HG03060 (cell line): ENCODE measurements at regions not wholly inside any gene's neighbourhood (a gene's known extent, or its start where the extent isn't known, plus 50 kb on each side); places are given as distances from the start of the nearest gene placed in this dataset.

Experiments used
- ATAC-seq: cut with Tn5 transposase; IDR thresholded peaks from one replicate; pipeline ENCODE4 v1.9.1; 2021; ENCODE audit warnings: low read depth, moderate number of reproducible peaks; ENCODE audit not compliant: unreplicated experiment

DNA sequence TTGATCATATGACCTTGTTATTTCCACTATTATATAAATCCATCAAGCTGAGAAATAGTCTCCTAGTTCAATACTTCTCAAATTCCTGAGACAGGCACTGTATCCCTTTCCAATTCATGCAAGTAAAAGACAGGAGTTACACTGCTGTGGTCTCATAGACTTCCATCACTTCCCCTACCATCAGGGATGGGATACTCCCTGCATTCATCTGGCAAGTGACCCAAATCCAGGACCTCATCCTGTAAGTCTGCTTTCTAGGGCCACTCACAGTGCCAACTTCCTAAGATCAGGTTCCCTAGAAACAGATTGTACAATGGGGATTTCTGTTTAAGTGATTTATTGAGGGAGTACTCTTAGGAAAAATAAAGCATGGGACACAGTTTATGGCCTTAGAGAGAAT, 424.0 kb upstream of the CDH7 start:
- no peak for ATAC-seq

DNA sequence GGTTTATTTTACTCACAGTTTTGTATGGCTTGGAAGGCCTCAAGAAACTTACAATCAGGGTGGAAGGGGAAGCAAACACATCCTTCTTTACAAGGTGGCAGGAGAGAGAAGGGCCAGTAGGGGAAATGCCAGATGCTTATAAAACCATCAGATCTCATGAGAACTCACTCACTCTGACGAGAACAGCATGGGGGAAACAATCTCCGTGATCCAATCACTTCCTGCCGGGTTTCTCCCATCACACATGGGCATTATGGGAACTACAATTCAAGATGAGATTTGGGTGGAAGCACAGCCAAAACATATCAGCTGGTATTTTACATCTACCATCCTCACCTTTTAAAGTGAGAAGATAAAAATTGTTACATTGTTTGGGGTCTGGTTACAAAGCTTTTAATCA, 427.9 kb upstream of the CDH7 start:
- ATAC-seq = no peak

DNA sequence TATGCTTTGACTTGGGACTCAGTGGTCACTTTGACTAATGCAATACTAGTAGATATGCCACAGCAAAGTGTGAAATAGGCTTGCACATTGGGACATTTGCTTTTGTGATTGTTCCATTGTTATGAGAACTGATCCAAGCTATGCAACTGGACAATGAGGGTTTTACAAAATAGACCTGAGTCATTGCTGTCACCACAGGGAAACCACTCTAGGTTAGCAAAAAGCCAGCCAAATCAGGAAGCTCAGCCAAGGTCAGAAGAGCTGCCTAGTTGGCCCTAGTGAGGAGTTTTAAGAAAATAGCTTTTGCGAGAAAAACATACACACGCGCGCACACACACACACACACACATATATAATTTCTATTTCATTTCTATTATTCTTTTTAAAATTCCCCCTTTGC, 452.4 kb upstream of the CDH7 start:
- ATAC-seq = no peak

DNA sequence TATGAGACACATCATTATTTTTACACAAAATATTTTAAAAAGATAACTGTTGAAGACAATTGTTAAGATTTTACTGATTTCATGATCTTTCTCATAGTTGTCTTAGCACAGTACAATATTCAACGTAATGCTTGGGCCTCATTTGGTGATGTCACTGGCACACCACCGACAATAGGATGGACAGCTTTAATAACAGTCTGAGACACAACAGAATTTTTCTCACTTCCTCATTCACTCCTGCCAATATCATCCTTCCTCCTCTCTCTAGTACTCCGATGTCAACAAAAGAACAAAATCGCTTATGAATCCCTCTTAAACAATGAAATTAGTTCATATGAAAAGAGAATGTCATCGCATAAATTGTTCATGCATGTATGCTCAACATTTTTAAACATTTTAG, 461.9 kb upstream of the CDH7 start:
- no peak for ATAC-seq

DNA sequence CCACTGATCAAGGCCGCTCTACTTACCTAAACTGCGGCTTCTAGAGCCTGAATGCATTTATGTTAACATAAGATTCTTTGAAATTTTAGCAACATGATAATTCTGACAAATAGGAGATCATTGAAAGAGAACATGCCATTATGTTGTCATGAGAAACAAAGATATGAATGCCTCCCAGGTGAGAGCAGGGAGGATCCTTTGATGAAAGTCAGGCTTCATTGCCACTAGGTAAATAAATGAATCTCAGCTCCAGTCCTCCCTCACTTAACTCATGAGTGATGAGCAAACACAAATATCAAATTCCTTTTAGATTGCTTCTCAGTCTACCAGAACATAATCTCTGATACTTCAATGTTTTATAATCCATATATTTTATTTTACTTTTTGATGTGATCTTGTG, 463.2 kb upstream of the CDH7 start:
- no peak for ATAC-seq

DNA sequence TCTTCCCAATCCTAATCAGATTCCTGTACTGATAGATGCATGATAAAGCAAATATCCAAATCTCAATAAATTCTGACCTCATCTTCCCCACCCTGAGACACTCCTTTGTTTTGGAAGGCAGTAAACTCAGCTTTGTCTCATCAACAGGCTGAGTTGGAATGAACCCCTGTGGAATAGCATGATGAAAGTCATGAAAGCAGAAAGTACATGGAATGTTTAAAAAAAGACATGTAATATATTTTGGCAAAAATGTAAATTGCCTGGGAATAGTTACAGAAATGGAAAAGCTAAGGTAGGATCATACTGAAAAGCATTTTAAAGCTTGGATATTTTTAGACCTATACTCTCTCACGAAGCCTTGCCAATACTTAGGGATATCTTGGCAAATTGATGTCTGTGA, 468.7 kb upstream of the CDH7 start:
- no peak for ATAC-seq

DNA sequence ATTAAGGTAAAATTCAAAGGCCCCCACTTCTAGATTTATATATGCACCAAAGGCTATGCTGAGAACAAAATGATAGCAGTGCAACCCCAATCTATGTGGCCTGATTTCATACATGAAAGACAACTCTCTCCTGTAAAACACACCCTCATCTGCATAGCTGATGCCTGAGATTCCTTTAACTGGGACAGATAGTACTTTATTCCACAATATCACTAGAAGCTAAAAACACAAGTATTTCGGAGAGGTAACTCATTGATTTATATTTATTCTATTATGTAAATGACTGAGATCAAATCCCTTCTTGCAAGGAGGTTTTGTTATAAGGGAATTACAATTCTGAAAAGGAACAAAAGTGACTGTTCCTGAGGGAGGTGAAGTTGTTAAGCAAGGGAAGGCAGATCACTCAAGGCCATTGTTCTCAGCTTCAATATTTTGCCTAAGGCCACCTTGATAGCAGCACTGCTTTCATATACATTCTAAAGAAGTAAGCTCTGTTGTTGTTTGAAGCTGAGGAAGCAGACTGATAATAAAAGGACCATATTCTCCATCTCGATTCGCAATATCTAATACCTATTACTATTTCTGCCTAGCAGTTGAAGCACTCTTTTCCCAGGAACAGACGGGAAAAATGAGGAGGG, 471.0 kb upstream of the CDH7 start:
- ATAC-seq = no peak

DNA sequence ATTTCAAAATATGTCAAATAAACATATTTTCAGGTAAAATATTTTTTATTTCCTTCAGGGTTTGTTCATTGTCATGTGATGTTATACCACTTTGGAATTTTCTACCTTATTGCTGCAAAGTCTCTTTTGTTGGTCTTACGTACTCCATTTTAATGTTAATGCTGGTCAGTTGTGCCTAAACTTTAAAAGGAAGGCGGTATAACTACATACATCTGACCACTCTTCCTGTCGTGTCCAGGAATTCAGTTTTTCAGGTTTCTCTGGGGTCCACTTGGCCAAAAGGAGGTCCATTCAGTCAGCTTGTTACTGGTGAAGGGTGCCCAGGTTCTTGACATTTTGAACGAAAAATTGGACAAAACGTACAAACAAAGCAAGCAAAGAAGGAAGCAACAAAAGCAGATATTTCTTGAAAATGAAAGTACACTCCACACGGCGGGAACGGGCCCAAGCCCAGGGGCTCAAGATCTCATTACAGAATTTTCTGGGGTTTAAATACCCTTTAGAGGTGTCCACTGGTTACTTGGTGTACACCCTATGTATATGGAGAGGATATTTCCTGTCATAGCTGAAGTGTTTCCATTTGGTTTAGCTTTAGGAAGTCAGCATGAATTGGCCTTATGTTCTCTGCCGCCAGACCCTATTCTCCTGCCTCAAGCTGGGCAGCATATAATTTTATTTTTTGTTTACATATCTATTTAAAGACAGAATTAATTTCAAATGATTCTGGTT, 471.7 kb upstream of the CDH7 start:
- no peak for ATAC-seq

DNA sequence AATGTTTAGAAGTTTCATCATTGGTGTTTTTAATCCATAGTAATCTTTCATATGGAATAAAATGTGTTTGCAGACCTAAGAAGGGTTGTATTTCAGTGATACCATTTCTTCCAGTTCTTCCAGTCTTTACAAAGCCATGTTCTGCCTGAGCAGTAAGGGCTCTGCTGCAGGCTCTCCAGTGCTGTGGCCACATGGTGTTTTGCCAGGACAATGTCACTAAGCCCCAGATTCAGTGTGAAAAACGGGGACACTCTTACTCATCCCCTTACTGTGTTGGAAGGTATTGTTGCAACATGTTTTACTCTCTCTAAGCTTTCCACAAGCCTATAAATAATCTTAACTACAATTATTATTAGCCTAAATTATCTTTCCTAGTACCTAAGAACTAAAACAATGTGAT, 481.4 kb upstream of the CDH7 start:
- no peak for ATAC-seq

DNA sequence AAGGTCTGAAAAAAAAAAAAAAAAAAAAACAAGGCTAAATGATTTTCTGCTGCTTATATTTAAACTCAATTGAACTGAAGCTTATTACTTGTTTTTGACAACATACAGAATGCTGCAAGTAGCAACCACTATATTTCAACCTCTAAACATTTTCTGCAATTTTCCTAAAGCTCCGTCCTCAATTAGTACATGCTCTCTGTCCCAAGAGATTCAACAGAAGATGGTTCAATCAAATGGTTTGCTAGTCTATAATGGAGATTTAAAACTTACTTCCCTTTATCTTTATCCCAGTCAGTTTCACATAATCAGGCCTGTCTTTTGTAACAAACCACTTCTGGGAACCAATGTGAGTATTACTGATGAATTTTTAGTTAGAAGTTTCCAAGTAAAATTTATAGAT, 485.1 kb upstream of the CDH7 start:
- ATAC-seq = no peak

DNA sequence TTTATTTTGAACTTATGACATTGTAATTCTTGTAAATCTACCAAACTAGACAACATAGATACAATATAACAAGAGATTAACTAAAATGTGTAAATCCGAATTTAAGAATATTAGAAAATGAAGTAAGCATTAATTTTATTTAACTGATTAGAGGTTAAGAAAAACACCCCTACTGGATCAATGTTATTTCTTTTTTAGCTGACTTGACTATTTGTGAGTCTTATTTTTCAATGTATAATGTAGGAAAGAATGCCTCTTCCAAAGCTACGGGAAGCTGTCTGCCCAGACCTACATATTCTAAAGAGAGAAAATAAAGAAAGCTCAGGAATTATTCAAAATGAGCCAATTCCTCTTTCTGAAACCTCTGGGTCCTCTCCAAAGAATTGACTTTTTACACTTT, 490.8 kb upstream of the CDH7 start:
- no peak for ATAC-seq

DNA sequence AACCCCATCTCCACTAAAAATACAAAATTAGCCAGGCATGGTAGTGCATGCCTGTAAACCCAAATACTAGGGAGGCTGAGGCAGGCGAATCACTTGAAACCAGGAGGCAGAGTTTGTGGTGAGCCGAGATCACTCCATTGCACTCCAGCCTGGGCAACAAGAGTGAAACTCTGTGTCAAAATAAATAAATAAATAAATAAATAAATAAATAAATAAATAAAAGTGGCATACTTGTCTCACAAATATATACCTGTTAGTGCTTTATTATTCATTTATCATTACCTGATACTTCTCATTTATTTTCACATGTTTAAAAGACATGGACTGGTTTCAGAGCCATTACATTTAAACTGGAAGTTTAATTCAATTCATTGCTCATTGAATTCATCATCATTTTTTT, 491.4 kb upstream of the CDH7 start:
- ATAC-seq = no peak

DNA sequence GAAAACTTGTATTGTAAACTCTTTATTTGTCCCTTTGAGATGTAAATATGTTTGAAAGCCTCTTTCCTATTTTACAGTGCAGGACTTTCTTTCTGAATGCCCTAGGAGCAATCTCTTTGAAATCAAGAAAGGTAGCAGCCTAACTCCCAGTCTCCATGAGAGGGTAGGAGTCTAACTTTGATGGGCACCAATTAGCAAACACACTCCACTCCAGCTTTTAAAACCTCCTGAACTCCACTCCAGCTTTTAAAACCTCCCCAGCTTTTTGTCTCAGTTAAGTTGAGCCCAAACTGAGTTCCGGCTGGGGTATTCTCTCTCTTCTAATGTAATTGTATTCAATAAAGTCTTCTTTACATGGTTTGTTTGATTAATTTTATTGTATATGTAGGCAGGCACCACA, 493.7 kb upstream of the CDH7 start:
- ATAC-seq = no peak

DNA sequence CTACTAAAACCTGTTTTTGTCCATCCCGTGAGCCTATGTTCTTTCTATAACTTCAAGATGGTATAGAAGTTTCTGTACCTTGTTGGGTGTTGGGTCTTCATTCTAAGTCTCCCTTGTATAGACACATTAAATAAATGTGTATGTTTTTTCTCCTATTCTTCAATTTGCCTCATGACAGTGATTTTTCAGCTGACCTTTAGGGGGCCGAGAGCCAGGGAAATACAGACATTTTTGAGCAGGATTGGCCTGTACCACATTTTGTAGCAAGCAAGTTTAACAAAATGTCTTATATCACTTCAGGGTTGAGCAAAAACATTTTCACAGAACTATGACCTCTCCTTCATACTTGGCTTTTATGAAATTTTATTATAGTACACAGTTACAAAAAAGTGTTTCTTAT, 495.4 kb upstream of the CDH7 start:
- ATAC-seq = no peak

DNA sequence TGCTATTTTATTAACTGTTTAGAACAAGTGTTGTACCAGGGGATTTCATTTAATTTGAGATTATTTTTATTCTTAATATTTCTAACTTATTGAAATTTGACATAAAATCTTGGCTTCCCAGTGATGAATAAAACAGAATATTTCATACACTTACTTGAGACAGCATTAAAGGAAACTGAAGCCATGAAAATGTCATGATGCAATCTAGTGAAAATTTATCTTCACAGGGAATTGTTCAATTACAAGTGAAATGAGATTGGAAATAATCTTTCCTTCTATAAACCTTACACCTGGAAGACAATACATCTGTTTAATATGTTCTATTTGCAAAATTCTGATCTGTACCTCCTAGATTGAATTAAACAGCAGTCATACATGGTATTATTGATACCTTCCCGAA, 511.0 kb upstream of the CDH7 start:
- ATAC-seq = no peak

DNA sequence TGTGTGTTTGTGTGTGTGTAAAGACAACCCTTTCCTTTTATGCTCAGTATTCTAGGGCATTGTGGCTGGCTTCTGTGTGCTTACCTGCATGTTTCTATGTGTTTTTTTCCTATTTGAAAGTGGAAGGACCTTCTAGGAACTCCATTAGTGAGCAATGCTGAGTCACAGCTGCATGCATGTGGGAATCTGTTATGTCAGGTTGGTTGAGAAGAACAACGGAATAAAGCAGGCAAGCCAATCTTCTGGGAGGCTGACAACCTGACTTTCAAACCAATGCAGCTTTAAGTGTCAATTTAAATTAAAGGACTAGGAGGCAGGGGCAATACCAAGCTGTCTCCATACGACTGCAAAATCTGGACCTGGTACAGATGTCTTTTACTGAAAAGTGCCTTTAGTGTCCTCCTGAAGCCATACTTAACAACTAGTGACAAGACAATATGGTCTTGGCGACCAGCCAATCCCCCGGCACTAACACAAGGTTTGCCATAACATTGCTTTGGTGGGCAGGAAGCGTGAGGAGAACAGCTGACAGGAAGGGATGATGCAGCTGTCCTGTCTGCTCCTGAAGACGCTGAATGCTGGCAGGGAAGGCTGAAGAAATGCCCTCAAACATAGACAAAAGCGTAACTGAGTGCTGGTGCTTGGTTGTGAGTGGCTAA, 514.7 kb upstream of the CDH7 start:
- no peak for ATAC-seq

DNA sequence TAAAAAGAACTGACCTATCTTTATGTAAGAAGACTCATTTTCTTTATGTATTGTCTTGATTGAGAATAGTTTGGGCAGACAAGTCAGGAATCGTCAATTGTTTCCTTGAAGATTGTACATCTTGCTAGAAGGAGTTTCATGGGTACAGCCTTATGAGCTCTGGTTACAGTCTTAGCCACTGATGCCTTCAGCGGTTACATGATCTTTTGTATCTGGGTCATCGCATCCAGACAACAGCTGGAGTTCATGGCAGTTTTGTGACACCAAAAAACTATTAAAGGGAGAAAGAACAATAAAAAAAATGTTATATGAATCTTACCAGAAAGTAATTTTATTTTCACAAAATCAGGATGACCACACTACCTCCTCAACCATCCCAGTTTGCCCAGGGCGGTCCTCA, 520.5 kb upstream of the CDH7 start:
- no peak for ATAC-seq

DNA sequence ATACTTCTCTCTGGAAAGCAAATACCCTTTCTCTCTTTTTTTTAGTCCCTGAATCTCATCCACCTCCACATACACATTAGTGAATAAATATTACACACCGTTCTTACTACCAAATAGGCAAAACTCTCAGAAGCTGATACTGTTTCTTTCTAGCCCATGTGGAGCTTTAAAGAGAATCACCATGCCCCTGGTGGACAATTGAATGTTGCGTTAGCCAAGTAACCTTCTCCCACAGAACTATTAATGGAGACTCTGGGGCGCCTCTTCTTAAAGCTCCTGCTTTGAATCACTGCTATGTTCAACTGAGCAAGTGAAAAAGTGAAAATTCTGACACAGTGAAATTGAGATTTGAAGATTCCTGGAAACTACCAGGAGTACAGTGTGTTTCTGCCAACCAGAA, 522.8 kb upstream of the CDH7 start:
- ATAC-seq = no peak

DNA sequence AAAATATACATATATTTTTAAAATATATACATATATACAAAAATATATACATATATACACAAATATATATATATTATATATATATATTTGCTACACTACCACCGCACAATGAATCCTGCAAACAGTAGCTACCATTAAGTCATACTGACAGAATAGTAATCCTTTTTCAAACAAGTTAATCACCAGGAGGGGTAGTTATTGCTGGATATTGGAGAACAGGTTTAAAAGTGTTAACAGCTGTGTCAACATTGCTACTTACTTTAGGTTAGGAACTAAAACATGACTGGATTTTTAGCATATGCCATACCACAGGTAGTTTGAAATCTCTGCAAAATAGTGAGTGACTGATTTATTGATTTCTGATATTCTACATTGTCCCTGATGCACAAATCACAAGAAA, 529.1 kb upstream of the CDH7 start:
- no peak for ATAC-seq

DNA sequence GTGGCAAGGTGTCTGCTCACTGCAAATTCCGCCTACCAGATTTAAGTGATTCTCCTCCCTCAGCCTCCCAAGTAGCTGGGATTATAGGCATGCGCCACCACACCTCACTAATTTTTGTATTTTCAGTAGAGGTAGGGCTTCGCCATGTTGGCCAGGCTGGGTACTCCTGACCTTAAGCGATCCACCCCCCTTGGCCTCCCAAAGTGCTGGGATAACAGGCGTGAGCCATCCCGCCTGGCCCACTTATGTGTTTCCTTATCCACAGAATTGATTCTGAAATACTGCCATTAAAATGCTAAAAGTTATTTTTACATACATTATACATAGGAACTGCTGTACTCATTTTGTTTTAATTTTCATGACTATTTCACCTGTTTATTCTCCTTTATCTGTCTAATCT, 529.7 kb upstream of the CDH7 start:
- ATAC-seq = no peak

DNA sequence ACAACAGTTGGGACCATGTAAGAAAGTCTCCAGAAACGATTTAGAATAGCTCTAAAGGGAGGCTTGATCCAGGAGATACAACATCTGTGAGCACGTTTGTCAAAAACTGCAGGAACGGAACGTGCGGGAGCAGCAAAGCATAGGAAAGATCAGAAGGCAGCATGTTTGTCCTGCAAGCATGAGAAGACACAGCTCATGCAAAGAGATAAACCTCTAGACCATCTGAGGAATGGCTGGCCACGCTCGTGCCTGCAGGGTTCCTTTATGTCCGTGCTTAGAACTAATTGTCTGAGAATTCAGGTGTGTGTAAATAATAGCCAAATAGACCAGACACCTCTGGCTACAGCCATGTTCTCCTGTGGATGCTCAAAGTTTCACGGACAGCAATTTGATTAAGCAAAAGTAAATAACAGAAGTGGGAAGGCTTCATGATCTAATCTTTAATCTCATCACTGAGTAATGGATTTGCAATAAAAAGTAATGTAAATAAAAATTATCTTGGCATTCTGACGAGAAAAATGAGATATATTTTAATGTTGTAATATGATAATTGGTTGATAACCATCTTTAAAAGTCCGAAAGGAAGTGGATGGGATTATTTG, 534.8 kb upstream of the CDH7 start:
- ATAC-seq = no peak

DNA sequence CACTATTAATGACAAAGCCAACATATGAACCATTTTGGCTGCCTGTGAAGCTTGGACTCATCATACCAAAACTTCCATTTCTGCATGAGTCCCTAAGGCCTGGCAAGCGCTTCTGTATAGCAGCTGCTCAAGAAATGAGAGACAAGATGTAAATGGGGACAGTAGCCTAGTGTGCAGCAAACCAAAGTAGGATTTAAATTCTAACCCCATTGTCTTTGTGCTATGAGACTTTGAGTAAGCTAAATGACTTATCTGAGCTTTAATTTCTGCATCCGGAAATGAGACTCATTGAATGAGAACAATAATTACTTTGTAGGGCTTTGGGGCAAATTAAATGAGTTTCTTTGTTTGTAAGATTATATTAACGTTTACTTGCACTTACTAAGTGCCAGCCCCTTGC, 536.4 kb upstream of the CDH7 start:
- no peak for ATAC-seq
